ENCODE measurements at regions not wholly inside any gene's neighbourhood (a gene's known extent, or its start where the extent isn't known, plus 50 kb on each side); places are given as distances from the start of the nearest gene placed in this dataset.

DNA sequence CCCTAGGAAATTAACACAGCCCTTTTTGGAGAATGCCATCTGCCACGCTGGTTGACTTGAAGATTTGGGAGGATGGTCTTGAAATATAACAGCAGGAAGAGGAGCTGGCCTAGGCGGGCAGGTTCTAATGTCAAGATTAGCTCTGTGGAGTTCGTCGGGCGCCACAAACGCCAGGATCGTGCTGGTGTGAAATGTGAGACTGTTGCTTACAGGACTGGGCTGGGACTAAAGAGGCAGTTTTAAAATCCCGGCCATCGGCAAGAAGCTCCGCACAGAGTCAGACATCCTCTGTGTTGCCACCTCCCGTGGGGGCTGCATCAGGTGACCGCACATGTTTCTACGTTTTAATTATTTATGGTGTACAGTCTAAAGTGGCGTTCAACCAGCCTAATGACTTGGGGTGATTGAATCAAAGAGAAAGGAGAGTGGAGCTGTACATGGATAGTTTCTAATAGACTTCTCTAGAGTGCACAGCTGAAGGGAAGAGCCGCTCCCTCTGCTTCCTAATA lies 99.4 kb upstream of the BCL11A start:
- TF ChIP-seq CTCF (IDR thresholded peaks at IDR 0.05) (no peak), POLR2A (IDR thresholded peaks at IDR 0.05) (no peak), POLR2AphosphoS5 (IDR thresholded peaks at IDR 0.05) (no peak)

Measured in transverse colon (tissue), 4 donors.